ENCODE measurements at regions not wholly inside any gene's neighbourhood (a gene's known extent, or its start where the extent isn't known, plus 50 kb on each side); places are given as distances from the start of the nearest gene placed in this dataset.

DNA sequence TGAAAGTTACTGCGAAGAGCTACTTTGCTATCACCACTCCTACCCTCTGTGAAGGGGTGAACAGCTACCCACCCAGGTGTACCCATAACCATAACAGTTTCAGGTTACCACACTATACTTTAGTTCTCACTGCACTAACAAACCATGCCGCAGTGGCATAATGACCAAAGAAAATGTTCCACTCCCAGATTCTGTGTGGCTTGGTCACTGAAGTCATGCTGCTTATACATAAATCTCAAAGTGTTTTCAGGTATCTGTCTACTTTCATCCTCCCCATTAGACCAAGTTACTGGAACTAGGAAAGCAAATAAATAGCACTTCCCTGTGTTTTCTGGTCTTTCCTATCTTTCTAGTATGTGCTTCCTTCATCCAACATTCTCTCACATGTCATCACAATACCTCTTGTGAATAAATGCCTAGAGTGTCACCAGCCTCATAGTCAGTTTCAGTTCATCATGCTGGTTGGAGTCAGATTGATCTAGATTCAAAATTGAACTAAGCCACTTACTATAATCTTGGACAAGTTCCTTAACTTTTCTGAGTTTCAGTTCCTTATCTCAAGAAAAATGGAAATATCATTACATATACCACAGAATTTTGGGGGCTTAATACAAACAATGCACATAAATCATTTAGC, 293.6 kb downstream of the FSIP2 start:
- H3K27me3 ChIP-seq: no peaks in the 10 kb centered on the region
- H3K27ac ChIP-seq: no peak overlapping the region
- no peak for TF ChIP-seq POLR2AphosphoS5 (IDR thresholded peaks at IDR 0.05)
- no peaks in the 10 kb centered on the region for H3K9me3 ChIP-seq
- H3K4me3 ChIP-seq: no peak overlapping the region
- WGBS, 5 donors: 85 to 94% (median 94%) methylated on average over 2 of the region's 2 CpGs
- H3K4me1 ChIP-seq: no peaks in the 10 kb centered on the region
- no peak for DNase-seq
- intact Hi-C loops (cut with DNase I; ENCODE audit: low total_unique reads): no loop called here
- H3K36me3 ChIP-seq: no peaks in the 10 kb centered on the region

- TF ChIP-seq, protein P1, sequence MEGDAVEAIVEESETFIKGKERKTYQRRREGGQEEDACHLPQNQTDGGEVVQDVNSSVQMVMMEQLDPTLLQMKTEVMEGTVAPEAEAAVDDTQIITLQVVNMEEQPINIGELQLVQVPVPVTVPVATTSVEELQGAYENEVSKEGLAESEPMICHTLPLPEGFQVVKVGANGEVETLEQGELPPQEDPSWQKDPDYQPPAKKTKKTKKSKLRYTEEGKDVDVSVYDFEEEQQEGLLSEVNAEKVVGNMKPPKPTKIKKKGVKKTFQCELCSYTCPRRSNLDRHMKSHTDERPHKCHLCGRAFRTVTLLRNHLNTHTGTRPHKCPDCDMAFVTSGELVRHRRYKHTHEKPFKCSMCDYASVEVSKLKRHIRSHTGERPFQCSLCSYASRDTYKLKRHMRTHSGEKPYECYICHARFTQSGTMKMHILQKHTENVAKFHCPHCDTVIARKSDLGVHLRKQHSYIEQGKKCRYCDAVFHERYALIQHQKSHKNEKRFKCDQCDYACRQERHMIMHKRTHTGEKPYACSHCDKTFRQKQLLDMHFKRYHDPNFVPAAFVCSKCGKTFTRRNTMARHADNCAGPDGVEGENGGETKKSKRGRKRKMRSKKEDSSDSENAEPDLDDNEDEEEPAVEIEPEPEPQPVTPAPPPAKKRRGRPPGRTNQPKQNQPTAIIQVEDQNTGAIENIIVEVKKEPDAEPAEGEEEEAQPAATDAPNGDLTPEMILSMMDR (IDR thresholded peaks at IDR 0.05): no peak
- TF ChIP-seq POLR2A (IDR thresholded peaks at IDR 0.05): no peak
- no peak for TF ChIP-seq POLR2AphosphoS5 (IDR thresholded peaks at IDR 0.05)
- no peak for TF ChIP-seq EP300 (IDR thresholded peaks at IDR 0.05)
- 78 to 93% (median 90%) methylated on average over 2 of the region's 2 CpGs for WGBS, 5 donors
- DNase-seq: no peak
- Histone ChIP-seq H3K9me3 (no peaks in the 10 kb centered on the region), H3K4me3 (no peak overlapping the region), H3K4me1 (no peaks in the 10 kb centered on the region), H3K27me3 (no peaks in the 10 kb centered on the region), H3K36me3 (no peaks in the 10 kb centered on the region), H3K27ac (no peak overlapping the region)
- intact Hi-C loops (cut with DNase I; ENCODE audit: low total_unique reads): no loop called here
These were observed 294.3 kb downstream of the FSIP2 start for GRCh38 chr2:186032930-186033329.

DNA sequence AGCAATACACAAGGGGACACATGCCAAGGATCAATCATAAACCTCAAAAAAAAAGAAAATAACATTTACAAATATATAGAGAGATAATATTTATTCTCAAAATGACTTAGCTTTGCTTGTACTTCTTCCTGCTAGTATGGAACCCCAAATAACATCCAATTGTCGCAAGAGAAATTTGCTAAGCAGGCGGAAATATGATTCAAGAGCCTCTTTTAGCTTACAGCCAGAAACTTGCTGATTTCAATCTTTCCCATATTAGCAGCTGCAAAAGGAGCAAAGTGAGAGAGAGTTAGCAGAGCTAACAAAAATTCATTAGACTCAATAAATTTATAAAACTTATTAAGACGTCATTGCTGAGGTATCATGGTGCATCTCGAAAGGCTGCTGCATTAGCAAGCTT, 294.9 kb downstream of the FSIP2 start:
- Histone ChIP-seq H3K27ac (no peak overlapping the region), H3K27me3 (no peaks in the 10 kb centered on the region), H3K36me3 (no peaks in the 10 kb centered on the region), H3K4me3 (no peak overlapping the region), H3K4me1 (no peaks in the 10 kb centered on the region), H3K9me3 (no peaks in the 10 kb centered on the region)
- TF ChIP-seq, protein P1 (IDR thresholded peaks at IDR 0.05): no peak
- TF ChIP-seq POLR2A (IDR thresholded peaks at IDR 0.05) (no peak), POLR2AphosphoS5 (IDR thresholded peaks at IDR 0.05) (no peak), EP300 (IDR thresholded peaks at IDR 0.05) (no peak)
- intact Hi-C loops (cut with DNase I; ENCODE audit: low total_unique reads): no loop called here
- DNase-seq: no peak
- 90 to 98% (median 93%) methylated on average over 4 of the region's 4 CpGs for WGBS, 5 donors

GRCh38 chr2:186036862-186037449, 298.4 kb downstream of the FSIP2 start:
- no peak for DNase-seq
- 69 to 85% (median 81%) methylated on average over 2 of the region's 2 CpGs for WGBS, 5 donors
- Histone ChIP-seq H3K9me3 (no peaks in the 10 kb centered on the region), H3K27ac (no peak overlapping the region), H3K4me3 (no peak overlapping the region), H3K4me1 (no peaks in the 10 kb centered on the region), H3K27me3 (no peaks in the 10 kb centered on the region), H3K36me3 (no peaks in the 10 kb centered on the region)
- intact Hi-C loops (cut with DNase I; ENCODE audit: low total_unique reads): no loop called here
- TF ChIP-seq POLR2A (IDR thresholded peaks at IDR 0.05) (no peak), POLR2AphosphoS5 (IDR thresholded peaks at IDR 0.05) (no peak)

DNA sequence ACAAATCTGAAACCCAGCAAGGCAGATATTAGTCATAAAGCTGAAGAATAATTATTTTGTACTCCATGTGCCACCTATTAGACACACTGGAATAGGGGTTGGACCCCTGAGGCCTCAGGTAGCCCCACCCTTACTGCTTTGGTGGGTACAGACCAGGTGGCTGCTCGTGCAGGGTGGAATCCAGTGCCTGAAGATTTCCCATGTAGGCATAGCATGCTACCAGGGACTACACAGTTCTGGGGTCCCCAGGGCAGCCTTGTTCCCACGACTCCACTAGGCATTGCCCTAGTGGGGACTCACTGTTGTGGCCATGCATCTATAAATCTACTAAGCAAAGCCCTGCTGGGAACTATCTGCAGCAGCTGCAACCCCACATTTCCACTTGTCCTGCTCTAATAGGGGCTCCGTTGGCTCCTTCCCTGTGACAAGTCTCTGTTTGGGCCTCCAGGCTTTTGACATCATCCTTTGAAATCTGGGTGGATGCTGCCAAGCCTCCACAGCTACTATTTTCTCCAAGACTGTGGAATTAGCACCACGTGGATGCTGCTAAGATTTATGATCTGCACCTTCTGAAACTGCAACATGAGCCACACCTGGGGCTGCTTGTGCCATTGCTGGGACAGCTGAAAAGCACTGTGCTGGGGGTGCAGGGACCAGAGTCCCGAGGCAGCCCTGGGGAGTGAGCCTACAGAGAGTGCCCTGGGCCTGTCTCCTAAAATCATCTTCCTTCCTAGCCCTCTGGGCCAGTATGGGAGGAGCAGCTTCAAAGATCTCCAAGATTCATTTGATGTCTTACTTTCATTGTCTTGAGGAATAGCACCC, 303.8 kb downstream of the FSIP2 start:
- no peak for DNase-seq
- WGBS, 5 donors: 69 to 86% (median 84%) methylated on average over 4 to 5 of the region's 5 CpGs
- H3K36me3 ChIP-seq: no peaks in the 10 kb centered on the region

More for the DNA sequence above, 303.8 kb downstream of the FSIP2 start:
- Histone ChIP-seq H3K9me3 (no peaks in the 10 kb centered on the region), H3K4me3 (no peak overlapping the region), H3K27ac (no peak overlapping the region), H3K27me3 (no peaks in the 10 kb centered on the region), H3K4me1 (no peaks in the 10 kb centered on the region)
- TF ChIP-seq POLR2A (IDR thresholded peaks at IDR 0.05) (no peak), POLR2AphosphoS5 (IDR thresholded peaks at IDR 0.05) (no peak), EP300 (IDR thresholded peaks at IDR 0.05) (no peak)
- TF ChIP-seq, protein P1 (IDR thresholded peaks at IDR 0.05): no peak
- intact Hi-C loops (cut with DNase I; ENCODE audit: low total_unique reads): no loop called here
